Germinal center (tissue), 1 donor: ENCODE measurements at regions not wholly inside any gene's neighbourhood (a gene's known extent, or its start where the extent isn't known, plus 50 kb on each side); places are given as distances from the start of the nearest gene placed in this dataset.
"Not testable (repeated sequence)": the region's sequence is repeated elsewhere in the genome, so short reads cannot be mapped to it uniquely, and the experiment has no call there.

Source experiments
- DNase-seq: peaks from one replicate; pipeline ENCODE4 v3.0.0; 2012; ENCODE audit warnings: mixed read lengths, low spot score

DNA sequence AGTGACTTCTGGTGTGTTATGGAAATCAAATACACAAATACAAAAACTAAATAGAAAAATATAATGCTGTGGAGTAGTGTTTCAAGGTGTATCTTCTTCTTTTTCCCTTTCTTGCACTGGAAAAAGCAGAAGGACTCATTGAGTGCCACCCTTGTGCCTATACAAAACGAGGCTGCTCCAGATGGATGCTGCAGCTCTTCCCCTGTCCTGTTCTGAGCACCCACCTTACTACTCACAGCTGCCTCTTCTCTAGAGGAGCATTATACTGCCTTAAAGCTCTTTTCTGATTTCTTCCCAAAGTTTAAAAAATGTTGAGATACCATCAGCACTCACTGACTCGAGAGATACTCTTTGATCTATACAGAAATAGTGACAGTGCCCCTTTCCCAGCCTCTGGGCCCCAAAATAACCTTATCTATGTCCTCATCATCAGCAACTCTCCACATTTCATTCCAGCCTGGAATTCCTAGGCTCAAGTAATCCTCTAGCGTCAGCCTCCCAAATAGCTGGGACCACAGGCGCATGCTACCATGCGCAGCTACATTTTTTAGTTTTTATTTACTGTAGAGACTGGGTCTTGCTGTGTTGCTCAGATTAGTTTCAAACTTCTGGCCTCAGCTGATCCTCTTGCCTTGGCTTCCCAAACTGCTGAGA is 1356.1 kb upstream of the NRXN1 start:
- no peak for DNase-seq

DNA sequence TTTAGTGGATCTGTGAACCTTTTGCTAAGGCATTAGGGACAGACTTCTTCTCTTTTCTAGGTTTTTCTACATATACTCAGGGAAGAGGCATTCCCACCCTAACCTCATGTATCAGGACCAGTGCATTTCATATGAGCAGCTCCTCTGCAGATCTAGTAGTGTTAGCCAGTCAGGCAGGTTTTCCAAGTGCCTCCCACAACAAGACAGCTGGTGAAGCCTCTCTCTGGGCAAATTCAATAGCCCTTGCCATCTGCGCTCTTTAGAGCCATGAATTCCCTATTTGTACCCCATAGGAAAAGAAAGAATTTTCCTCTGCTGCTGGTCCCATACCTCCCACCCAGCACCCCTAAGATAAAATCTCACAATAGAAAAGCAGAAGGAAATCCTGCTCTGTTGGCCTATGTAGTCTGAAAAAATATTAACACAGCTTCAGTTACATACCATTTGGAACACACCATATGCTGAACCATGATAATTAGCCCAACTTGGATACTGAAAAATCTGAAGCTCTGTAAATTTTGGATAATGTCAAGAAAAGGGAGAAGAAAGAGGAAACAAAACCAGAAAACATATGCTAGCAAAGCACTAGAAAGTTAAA is 1354.6 kb upstream of the NRXN1 start:
- DNase-seq: no peak

DNA sequence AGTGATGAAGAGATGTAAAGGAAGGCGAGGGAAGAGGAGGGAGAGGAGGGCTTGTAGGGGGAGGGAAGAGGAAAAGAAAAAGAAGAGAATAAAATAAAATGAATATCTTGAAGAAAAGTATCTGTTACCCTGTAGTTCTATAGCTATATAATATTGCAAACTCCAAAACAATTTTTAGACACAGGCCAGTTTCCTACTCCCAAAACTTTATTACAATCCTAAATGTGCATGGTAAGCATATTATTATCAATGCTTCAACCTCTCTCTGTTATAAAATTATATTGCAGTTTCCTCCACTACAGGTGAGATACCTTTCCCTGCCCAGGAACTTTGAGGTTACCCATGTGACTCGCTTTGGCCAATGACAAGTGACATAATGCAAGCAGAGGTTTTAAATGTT is 1351.6 kb upstream of the NRXN1 start:
- DNase-seq: no peak

DNA sequence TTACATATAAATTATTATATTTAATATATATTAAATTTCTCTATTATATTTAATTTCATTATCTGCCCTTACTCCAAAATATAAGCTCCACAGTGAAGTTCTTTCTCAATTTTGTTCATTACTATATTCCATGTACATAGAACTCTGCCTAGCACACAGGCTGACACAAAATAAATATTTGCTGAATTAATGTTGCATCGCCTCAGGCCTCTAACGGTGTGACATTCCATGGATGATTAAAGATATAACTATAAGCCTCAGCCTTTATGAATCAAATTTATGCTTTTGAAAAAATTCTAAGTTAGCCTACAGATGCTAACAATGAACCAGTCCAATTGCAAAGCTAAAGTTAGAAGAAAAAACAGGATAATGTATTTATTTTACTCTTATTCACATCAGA is 1337.2 kb upstream of the NRXN1 start:
- DNase-seq: no peak

DNA sequence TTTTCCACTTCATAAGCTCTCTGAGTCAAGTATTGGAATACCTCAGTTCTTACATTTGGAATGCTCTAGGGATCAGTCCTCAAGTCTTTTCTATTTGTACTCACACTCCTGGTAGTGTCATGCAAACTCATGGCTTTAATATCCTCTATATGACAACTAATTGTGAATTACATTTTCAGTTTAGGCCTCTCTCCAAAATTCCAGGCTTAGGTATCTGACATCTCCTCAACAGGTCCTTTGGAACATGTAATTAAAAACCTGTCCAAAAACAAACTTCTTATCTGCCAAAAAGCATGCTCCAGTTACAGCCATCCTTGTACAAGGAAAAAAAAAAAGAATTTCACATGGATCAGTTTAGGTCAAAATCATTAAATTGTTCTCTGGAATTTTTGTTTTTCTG is 1336.2 kb upstream of the NRXN1 start:
- no peak for DNase-seq

DNA sequence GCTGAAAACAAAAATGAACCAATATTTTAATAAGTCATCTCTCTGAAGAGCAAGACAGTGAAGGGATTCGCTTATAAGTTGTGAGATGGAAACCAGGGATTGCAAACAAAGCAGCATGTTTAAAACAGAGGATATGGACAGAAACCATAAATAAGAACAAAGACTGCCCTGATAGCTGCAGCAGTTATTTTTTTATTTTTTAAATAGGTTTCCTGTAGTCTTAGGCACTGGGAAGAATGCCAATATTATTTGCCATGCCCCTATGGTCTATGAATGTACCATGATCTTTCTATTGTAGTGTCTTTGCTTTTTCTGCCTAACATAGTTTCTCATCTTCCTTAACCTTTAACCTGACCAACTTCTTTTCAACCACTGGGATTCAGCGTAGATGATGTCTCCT is 1334.0 kb upstream of the NRXN1 start:
- no peak for DNase-seq

DNA sequence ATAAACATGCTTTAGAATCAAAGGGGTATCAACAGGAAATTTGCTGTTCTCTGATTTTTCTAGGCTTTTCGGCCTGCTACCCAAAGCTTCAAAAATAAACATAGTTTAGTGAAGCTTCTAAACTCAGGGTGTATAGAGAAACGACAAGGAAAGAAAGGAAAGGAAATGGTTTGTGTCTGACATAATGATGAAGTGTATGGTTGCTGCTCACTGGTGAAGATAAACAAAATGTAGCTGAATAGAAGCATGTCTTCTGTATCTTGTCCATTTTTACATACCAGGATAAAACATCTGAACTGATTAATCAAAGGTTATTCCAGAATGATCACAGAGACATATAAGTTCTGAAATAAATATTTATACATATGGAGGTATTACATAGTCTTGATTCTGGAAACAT is 1324.6 kb upstream of the NRXN1 start:
- no peak for DNase-seq

DNA sequence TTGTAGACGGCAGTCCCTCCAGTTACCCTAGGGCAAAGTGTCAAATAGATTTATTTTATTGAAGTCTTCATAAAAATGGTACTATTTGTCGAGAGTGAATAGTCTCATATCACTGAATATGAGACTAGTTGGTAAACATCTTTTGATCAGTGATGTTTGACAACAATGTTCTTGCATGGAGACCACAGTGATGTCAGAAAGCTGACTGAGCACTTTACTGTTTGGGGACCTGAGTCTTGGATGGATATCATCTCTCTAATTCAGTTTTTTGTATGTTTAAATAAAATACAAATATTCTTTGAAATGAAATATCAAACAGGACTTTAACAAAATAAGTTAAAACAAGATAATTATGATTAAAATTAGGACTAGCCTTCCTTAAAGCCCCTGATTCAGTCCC is 1315.4 kb upstream of the NRXN1 start:
- no peak for DNase-seq

DNA sequence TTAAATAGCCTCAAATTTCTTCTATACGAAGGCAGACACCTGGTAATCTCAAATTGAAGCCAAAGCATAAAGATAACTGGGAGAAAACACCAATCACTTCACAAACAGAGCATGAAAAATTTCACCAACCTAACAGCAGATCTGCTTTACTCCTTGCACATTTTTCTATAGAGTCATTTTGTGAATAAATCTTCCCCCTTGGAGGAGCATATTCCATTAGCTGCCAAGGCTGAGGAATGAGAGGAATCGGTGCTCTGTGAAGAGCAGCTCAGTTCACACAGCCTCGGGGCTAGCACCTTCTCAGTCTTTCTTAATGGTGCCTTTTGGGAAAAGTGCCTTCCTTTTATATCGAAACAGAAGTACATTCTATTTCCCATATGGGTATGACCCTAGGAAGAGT is 1313.7 kb upstream of the NRXN1 start:
- no peak for DNase-seq

DNA sequence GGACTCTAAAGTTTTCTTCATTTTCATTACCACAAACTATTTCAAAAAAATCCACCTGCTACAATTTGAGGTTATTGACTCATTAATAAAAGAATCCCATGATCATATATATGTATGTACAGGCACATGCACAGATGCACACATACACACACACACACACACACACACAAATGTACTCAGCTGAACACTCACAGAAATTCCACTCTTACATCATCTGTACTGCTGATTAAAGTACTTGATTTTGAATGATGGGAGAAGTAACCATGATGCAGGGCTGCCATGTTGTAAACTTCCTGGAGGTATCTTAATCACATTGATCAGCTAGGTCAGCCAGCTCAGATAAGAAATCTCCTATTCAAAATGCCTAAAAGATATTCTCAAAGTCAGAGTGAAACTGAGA is 1313.2 kb upstream of the NRXN1 start:
- DNase-seq: no peak

DNA sequence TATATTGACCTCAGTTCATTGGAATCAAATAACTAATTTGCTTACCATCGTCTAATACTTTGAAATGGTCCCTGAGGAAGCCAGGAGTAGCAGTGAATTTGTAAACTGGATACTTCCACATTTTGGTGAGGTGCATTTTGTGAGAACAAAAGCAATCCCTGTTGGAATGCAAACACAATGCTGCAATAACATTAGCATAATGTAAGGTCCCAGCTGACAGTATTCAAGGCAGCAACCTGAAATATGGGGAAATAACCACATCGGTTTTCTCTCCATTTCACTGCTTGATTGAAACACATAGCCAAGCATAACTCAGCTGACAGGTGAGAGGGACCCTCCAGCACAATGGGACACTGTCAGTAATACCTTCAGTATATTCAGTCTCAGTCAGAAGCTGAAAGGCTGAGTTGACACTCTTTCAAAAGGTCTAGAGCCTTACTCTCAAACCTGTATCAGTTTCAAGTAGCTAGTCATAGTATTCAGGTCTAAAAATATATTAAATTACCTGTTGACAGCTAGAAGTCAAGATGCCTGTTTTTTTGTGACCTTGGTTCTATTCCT is 1311.9 kb upstream of the NRXN1 start:
- DNase-seq: no peak

DNA sequence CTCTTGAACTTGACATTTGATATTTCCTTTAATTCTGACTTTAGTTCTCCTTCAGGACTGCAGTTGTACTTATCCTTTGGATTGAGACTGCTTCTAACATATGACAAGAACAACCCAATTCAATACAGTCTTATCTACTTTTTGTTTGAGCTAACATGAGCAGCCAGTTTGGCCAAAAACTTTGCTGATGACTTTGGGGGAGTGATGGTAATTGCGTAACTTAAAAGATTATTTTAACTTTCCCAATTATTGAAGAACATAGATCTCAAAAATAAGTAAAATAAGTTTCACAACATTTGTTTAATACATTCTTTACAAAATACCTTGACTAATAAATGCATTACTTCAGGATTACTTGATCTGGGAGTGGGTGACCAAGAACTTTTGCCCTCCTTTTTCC is 1311.1 kb upstream of the NRXN1 start:
- no peak for DNase-seq

DNA sequence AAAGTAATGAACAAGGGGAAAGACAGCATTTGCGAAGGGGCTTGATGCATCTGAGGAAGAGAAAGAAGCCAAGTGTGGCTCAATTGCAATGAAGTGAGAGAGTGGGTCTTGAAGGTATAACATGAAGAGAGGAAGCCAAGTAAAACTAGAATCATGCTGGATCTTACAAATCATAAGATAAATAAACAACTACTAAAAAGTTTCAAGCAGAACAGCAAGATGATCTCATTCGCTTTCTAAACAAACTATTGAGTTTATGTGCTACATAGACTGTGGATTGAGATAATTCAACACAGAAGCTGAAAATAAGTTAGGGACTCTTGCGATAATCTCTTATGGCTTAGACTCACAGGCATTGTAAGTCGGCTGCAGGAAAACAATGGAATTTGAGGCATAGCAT is 1310.5 kb upstream of the NRXN1 start:
- DNase-seq: no peak

DNA sequence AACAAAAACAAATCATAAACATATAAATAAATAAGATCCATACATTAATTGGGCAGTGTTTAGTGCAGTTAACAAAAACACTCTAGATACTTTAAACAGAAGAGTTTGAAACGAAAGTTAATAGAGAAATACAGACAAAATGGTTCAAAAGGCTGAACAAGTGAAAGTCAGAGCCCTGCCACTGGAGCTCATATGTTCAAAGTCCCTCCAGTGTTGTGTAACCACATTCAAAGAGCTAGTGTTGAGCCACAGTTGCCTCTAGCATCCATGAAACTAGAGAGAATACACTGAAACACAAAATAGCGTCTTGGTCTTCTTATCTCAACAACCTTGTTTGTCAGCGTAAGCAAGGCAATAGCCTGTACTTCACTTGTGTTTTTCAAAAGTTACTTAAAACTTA is 1309.8 kb upstream of the NRXN1 start:
- no peak for DNase-seq

DNA sequence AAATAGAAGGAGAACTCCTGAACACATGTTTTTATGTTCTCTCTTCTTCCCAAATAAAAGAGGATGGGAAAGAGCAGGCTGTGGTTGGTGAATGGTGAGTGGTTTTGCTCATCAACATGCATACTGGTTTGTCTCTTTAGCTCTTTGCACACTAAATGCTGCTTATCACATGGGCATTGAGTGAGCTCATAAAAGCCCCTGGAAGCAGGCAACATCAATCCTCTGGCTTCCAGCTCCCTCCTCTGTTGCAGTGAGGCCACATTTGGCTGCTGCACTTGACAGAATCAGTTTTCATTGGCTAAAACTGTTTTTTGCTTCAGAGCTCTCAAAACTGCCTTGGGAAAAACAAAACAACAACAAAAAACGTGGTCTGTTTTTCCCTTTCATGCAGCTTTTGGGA is 1308.2 kb upstream of the NRXN1 start:
- no peak for DNase-seq

DNA sequence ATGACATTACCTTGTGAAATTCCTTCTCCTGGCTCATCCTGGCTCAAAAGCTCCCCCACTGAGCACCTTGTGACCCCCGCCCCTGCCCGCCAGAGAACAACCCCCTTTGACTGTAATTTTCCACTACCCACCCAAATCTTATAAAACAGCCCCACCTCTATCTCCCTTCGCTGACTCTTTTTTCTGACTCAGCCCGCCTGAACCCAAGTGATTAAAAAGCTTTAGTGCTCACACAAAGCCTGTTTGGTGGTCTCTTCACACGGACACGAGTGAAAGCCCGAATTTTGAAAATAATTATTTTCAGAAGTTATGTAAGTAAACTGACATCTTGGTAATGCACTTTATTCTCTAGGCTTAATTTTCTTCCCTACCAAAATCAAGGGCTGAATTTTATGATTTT is 1305.9 kb upstream of the NRXN1 start:
- not testable (repeated sequence) for DNase-seq

DNA sequence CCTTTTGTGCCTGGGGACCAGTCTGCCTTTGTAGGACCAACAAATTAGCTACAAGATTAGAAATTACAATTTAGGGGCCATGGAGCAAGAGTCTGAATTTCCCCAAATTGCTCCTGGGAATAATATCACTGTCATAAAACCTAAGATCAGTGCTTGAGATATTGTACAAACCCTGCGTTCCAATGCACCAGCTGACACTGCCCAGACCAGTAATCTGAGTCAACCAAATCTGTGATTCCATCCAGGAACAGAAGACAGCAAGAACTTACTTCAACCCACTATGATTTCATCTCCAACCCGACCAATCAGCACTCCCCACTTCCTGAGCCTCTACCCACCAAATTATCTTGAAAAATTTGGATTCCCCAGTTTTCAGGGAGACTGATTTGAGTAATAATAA is 1305.0 kb upstream of the NRXN1 start:
- no peak for DNase-seq

DNA sequence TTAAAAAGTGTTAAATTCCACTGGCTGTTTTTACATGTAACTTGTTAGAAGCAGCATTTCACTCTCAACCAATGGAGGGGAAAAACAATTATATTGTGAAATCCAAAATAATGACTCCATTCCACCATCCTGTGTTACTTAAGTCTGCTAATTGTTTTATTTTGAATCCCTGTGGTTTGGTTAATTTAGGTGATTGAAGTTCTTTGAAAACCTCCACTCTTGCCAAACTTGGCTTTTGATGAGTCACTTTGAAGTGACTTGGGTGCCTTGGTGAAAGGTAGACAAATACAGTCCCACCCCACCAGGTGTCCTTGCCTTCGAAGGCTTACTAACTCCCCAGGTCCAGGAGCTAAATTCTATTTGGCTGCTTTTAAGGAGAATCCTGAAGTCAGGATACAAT is 1303.8 kb upstream of the NRXN1 start:
- DNase-seq: no peak

DNA sequence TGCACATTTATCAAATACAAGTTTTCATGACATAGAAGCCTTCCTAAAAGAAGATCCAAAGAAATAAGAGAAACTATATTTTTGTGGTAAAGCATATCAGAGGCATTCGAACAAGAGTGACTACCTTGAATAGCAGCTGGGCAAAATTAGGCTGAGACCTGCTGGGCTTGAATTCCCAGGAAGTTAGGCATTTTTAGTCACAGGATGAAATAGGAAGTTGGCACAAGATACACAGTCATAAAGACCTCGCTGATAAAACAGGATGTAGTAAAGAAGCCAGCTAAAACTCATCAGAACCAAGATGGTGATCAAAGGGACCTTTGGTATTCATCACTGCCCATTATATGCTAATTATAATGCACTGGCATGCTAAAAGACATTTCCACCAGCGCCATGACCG is 1302.3 kb upstream of the NRXN1 start:
- no peak for DNase-seq

DNA sequence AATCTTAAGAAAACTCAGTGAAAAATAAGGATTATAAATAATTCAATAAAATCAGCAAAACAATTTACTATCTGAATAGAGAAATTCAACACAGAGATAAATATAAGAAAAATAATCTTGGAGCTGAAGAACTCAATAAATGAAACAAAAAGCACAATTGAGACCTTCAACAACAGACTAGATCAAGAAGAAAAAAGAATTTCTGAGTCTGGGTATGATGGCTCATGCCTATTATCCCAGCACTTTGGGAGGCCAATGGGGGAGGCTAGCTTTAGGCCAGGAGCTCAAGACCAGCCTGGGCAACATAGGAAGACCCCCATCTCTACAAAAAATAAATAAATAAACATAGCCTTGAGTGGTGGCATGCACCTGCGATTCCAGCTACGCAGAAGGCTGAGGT is 1295.7 kb upstream of the NRXN1 start:
- DNase-seq: no peak

DNA sequence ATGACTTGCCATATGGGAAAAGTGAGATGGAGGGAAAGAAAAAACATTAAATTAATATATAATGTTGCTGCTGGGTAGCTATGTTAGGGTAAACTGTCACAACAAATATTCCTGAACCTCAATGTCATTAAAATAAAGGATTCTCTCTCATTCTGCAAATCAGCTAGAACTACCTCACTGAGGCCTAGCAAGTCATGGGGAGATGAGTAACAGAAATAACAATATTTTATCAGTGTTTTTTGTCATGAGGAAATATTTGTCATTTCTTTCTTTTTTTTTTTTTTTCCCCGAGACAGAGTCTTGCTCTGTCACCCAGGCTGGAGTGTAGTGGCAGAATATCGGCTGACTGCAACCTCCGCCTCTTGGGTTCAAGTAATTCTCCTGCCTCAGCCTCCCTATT is 1282.3 kb upstream of the NRXN1 start:
- DNase-seq: no peak

DNA sequence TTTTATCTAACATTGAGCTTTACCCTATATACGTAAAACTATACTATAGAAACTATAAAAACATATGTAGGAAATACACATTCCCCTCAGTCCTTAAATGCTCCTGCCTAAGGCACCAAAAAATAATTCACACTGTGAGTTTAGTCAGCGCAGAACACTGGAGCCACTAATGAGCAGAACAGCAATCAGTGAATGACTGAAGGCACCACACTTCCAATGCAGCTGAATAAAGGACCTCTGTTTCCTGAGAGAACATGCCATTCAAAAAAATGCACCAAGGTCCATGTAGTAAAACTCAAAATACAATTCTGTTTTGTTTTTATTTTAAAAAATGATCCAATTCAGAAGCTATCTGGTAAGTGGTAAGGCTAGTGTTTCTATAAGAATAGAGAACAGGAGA is 1280.6 kb upstream of the NRXN1 start:
- DNase-seq: no peak

DNA sequence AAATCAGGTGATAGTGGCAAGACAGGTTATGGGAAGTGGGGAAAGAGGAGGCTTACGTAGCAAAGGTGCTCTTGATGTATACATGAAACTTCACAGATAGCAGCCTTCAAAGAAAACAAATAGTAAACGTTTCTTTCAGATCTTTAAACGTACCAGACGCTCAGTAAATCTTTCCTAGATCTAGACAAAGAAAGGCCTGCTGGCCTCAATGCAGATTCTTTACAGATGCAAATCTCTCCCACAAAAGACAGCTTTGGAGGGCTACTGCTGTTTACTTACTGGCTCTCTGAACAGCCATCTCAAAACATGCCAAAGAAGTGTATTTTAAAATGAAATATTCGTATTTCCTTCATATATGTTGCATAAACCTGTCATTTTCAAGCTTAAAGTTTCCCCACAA is 1279.9 kb upstream of the NRXN1 start:
- DNase-seq: no peak

DNA sequence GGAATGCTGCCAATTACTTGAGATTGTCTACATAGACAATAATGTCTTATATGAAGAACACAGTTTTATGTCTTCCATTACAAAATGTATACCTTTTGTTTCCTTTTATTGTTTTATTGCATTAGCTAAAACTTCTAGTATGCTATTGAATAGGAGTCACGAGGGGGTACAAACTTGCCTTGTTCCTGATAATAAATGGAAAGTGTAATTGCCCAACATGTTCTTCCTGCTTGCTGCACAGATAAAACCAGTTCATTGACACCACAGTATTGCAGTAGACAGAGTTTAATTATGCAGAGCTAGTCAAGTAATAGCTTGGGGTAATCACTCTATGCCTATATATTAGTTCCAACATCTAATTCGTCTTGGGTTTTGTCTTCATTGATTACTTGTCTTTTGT is 1276.2 kb upstream of the NRXN1 start:
- DNase-seq: no peak
